ENCODE measurements at regions not wholly inside any gene's neighbourhood (a gene's known extent, or its start where the extent isn't known, plus 50 kb on each side); places are given as distances from the start of the nearest gene placed in this dataset.

DNA sequence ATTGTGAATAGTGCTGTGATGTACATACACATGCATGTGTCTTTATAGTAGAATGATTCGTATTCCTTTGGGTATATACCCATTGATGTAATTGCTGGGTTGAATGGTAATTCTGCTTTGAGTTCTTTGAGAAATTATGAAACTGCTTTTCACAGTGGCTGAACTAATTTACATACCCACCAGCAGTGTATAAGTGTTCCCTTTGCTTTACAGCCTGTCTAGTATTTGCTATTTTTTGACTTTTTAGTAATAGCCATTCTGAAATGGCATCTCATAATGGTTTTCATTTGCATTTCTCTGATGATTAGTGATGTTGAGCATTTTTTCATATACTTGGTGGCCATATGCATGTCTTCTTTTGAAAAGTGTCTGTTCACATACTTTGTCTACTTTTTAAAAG lies 54.5 kb upstream of the FAM78B start:
- no peak for DNase-seq (ENCODE audit: low read depth, low spot score)

- no peak for DNase-seq (ENCODE audit: low read depth, low spot score)
These were observed 67.1 kb upstream of the FAM78B start for GRCh38 chr1:166233750-166234366.

DNA sequence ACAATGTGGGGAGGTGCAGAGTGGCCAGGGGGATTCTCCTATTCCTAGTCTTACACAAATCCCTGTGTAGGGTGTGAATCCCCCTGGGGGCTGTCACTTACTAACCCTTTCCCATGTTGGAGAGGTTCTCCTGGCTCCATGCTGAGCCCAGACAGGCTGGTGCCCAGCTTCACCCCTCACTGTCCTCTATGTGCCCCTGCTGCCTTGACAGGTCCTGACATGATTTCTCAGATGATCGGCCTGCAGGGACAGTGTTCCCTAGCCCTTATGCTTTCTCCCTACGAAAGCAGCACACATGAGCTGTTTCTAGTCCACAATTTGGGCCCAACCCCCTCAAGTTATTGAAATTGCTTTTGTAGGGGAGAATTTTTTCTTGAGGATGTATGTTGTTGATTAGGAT lies 68.9 kb upstream of the FAM78B start:
- DNase-seq (ENCODE audit: low read depth, low spot score), result no peak

DNA sequence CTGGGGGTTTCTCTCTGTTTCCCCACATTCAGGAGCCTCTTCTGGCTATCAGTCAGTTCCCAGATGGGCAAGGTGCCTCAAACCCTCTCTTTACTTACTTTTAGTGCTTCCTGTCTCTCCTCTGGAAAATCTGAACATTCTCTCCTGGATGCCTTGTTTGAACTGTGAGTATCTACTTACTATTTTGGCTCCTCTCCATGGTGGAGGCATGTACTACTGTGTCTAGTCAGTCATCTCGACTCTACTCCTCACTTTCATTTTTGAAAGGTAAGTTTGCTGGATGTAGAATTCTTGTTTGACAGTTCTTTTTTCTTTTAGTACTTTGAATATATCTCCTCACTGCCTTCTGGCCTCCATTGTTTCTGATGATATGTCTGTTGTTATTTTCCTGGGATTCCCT lies 70.9 kb upstream of the FAM78B start:
- no peak for DNase-seq (ENCODE audit: low read depth, low spot score)

GRCh38 chr1:166253076-166253779 lies 86.4 kb upstream of the FAM78B start:
- DNase-seq (ENCODE audit: low read depth, low spot score), result no peak

GRCh38 chr1:166258017-166258416 lies 91.2 kb upstream of the FAM78B start:
- no peak for DNase-seq (ENCODE audit: low read depth, low spot score)

DNA sequence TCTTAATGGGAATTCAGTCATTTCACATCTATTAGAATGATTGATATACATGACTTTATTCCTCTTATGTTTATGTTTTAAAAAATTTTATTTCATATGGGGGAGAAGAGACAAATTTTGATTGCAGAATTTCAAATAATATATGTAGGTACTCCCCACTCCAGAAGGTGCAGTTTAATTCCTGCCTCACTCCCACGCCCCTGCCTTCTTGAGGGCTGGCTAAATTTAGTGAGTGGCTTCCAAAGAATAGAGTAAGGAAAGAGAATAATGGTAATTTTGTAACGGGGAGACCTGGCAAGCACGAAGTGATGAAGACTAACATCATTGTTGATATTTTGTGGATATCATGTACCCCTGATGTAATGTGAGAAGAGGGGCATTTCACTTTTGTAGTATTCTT lies 94.7 kb upstream of the FAM78B start:
- no peak for DNase-seq (ENCODE audit: low read depth, low spot score)

DNA sequence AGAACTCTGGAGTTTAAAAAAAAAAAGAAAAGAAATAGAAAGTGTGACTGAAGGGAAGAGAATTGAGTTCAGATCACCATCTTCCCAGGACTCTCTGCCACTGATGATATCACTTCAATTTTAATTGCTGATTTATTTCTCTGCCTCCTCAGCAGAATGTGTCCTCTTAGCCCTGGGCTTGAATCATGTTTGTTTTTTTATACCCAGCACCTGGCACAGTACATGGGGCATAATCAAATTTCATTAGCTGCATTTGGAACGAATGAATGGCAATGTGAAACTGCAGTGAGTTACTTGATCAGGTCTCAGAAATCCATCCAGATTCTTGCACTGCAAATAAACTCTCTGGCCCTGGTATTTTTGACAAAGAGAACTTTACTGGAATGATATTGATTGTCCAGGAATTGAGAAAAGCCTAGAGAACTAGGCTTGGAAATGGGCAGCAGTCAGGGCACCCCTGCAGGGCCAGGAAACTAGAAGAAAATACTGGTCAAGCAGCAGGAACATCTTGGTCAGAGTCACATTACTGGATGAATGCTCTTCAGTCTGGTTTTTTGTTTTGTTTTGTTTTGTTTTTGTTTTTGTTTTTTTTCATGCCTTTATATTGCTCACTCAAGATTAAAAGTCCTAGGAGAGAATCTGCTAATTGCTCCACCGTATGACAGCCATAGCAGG lies 103.8 kb upstream of the FAM78B start:
- DNase-seq (ENCODE audit: low read depth, low spot score), result no peak

DNA sequence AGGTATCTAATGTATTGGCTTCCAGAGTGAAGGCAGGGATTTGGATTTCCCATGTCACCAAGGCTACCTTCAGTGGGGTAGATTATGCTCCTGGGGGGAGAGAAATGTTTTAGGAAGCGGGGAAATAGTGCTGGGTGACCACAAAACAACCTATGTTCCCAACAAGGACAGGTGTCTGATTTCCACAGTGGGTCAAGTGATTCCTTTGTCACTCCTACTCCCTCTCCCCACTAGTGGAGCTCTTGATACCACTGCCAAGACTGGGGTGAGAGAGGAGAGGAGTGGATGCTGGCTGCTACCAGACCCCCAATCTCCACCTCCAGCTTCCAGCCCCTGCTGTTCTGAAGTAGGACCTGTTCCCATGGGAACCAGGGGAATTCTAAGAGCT lies 104.3 kb upstream of the FAM78B start:
- no peak for DNase-seq (ENCODE audit: low read depth, low spot score)

- DNase-seq (ENCODE audit: low read depth, low spot score), result no peak
These were observed 105.4 kb upstream of the FAM78B start for GRCh38 chr1:166272155-166272554.

- DNase-seq (ENCODE audit: low read depth, low spot score), result no peak
These were observed 106.0 kb upstream of the FAM78B start for GRCh38 chr1:166272851-166273250.

DNA sequence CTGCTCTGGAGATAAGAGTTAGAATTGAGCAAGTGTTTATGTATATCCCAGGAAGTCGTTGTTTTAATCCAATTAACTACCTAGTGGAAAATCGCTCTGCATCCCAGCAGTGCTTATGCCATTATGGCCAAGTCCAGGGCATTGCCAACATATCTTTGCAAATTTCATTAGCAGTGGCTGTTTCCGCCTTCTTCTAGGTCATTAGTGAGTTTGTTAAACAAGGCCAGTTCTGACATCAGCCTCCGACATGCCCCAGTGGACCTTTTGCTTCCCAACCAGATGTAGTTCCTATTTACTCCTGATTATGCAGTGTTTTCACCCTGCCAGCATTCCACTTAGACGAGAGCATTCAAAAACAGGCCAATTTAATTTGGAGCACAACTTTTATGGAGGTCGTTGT lies 106.8 kb upstream of the FAM78B start:
- DNase-seq (ENCODE audit: low read depth, low spot score), result no peak

DNA sequence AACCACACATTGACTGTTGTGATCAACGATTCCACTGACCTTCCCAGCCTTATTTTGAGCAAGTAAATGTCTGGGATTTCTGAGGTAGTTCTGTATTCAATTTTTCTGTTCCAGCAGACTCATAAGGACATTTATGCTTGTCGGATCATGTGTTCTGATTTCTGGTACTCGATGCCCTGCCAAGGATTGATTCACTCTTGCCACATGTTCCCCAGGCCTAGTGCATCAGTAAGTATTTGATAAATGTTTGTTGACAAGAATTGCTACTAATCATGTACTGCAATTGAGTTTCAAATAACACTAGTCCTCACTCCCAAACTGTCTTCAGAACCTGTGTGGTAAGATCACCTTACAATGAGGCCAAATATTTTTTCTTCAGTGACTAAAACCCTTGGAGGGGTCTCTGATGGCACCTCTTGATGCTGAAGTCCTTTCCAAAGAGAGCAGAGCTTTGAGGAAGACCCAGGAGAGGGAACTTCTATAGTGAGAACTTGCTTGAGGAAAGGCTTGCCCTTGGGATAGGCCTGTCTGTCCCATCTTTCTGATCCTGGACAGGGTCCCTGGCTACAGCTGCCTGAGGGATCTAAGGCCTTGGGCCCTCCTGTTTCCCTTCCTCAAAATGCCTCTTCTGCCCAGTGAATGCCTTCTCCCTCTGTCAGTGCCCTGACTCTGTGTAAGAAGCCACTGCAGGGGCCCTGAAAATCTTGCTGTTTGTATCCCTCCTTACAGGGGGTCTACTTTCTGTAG lies 115.8 kb upstream of the FAM78B start:
- DNase-seq (ENCODE audit: low read depth, low spot score), result no peak

DNA sequence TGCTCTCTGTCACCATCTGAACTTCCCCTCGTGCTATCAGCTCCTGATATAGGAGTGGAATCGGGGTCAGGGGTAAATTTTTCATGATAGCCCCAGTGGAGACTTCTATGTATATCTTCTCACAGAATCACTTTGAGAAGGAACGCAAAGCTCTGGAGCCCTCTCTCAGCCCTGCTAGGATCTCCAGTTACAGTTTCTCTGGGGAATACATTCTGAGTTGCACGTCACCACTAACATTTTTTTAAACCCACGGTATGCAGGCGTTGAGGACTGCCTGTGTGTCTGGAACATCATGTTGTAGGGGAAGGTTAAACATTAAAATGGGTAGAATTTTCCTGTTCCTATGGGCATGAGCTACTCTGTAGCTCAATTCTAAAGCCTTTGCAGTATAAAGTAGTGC lies 116.4 kb upstream of the FAM78B start:
- DNase-seq (ENCODE audit: low read depth, low spot score), result no peak

DNA sequence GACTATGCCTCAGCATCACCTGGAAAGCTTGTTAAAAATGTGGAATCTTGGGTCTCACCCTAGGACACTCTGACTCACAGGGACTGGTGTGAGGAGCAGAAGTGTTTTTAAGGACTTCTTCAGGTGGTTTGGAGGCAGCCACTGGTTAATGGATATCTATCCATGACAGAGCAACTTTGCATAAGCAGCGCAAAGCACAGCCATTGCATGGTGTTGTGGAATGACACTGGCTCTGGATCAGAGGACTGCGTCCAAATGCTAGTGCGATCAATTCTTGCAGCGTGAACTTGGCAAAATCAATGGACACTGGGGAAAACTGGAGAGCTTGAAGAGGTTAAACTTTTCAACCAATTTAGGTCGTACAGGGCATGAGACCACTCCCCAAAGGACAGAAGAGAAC lies 116.8 kb upstream of the FAM78B start:
- no peak for DNase-seq (ENCODE audit: low read depth, low spot score)

DNA sequence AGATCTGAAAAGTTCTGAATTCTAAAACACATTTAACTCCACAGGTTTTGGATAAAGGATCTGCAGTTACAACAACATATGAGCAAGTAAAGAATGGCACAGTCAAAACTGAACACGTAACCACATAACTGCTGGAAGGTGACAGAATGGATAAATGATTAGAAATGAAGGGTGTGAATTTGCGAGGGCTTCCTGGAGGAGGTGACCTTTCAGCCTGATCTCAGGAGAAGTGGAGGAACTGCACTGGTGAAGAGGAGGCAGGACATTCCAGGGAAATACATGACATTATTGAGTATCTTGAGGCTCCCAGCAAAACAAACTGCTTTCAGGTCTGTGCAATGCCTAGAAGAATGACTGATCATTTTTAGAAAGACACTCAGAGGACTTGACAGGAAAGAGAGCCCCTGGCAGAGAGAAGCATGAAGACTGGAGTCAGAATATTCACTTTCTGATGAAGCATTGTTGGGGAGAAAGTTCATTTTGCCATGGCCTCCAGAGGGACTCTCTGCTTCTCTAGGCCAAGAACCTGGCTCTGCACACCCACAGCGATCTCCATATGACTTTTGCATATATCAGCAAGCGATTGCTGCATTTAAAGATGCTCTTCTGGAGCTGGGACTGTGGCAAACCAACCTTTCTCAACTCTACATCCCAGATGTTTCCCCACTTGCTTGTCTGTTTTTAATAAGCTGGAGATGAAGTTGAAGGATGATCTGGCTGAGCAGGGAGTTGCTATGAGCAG lies 122.7 kb upstream of the FAM78B start:
- no peak for DNase-seq (ENCODE audit: low read depth, low spot score)

DNA sequence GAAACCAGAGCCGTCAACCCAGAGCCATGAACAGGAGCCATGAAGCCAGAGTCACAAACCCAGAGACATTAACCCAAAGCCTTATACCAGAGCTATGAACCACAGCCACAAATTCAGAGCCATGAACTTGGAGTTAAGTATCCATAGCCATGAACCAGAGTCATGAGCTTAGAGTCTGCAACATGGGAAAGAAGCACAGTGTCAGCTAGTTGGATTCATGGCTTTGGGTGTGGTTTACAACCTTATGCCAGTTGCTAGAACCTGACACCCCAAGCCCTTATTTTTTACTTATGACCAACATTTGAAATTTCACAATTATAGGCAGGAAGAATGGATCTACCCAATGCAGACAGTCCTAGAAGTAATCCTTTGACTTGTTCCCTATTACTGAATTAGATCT lies 128.9 kb upstream of the FAM78B start:
- DNase-seq (ENCODE audit: low read depth, low spot score), result no peak

DNA sequence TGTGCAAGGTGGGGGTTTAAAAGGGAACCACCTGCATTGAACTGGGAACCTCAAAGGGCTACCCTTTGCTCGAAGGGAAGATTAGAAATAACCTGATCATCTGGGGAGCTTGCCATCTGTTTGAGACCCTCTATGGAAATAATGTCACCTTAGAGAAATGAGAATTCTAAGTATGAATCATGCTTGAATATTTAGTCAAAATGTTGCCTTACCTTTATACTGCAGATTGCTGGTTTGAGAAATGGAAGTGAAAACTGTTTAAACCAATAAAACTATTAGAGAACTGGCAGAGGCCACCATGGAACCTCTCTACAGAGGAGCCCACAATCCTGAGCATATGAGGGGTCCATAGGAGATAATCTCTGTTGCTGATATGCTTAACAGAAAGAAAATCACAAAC lies 131.2 kb upstream of the FAM78B start:
- no peak for DNase-seq (ENCODE audit: low read depth, low spot score)

- DNase-seq (ENCODE audit: low read depth, low spot score), result no peak
These were observed 134.0 kb upstream of the FAM78B start for GRCh38 chr1:166300767-166301166.

DNA sequence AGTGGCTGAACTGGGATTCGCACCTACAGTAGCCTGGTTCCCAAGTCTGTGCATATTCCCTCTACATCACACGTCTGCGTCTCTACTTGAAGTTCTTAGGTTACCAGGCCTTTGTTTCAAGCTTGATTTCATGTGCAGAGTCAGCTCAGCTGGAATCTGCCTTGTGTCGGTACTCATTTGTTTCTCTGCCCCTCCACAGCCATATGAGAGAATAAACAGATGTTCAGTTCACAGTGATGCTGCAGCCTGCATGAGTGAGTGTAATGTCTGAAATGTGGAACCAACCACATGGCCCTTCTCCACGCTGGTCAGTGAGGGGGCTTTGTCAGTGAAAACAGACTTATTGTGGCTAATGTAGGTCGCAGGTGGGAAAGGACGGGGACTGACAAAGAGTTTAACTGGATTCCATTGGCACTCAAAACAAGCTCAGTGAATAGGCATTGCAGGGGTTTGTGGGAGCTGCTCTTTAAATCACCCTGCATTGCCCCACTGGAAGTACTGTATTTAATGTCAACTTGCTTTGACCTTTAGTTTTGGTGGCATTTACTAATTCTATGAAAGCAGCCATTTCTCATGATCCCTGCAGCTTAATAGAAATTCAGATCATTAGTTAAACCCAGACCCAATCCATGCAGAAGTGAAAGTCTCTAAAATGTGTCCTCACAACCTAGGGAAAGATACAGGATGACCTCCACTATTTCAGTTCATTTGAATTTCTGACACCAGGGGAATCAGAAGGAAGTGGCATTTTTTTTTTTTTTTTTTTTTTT lies 136.4 kb upstream of the FAM78B start:
- DNase-seq (ENCODE audit: low read depth, low spot score), result no peak

GRCh38 chr1:166304131-166304530 lies 137.3 kb upstream of the FAM78B start:
- no peak for DNase-seq (ENCODE audit: low read depth, low spot score)
